Astrocyte (in vitro differentiated cells and primary cell): ENCODE measurements at regions not wholly inside any gene's neighbourhood (a gene's known extent, or its start where the extent isn't known, plus 50 kb on each side); places are given as distances from the start of the nearest gene placed in this dataset.

Experiments
- CTCF ChIP-seq: IDR thresholded peaks from 2 replicates; pipeline ENCODE4 v1.5.1; 2011; ENCODE audit warnings: low read depth, mild to moderate bottlenecking, inconsistent platforms, low read length, moderate library complexity; ENCODE audit not compliant: insufficient read depth
- EZH2 ChIP-seq: IDR thresholded peaks from 2 replicates; pipeline ENCODE4 v1.6.1; 2012; ENCODE audit warnings: mild to moderate bottlenecking, low read length, inconsistent platforms; ENCODE audit not compliant: insufficient read depth

GRCh38 chr9:116102596-116102995, 51.0 kb upstream of the PAPPA start:
- no peak for TF ChIP-seq CTCF
- TF ChIP-seq EZH2, result no peak
